ENCODE measurements at regions not wholly inside any gene's neighbourhood (a gene's known extent, or its start where the extent isn't known, plus 50 kb on each side); places are given as distances from the start of the nearest gene placed in this dataset.

GRCh38 chr6:120700001-120700400 is 634.3 kb downstream of the TBC1D32 start:
- TF ChIP-seq POLR2A (IDR thresholded peaks at IDR 0.05; ENCODE audit: control extremely low read depth in 1 of 2, low read depth in 2 of 2, low read length in 2 of 2) (no peak), CTCF (IDR thresholded peaks at IDR 0.05; ENCODE audit: control extremely low read depth in 1 of 3, insufficient read depth in 1 of 3, low read depth in 1 of 3, low read length in 3 of 3) (no peak), GTF2F1 (IDR thresholded peaks at IDR 0.05; ENCODE audit: borderline replicate concordance, low read depth, low read length) (no peak), SP1 (IDR thresholded peaks at IDR 0.05; ENCODE audit: low read depth, low read length) (no peak), SUZ12 (IDR thresholded peaks at IDR 0.05; ENCODE audit: low read length) (no peak), TAF1 (IDR thresholded peaks at IDR 0.05; ENCODE audit: low read depth, low read length) (no peak), EZH2 (IDR thresholded peaks at IDR 0.05; ENCODE audit: low read depth, low read length, severe bottlenecking) (no peak), GABPA (IDR thresholded peaks at IDR 0.05; ENCODE audit: borderline replicate concordance, insufficient read depth, low read length) (no peak), SIX5 (IDR thresholded peaks at IDR 0.05; ENCODE audit: low read depth, low read length) (no peak), SIN3A (conservative IDR thresholded peaks at IDR 0.05 in 1 of 2, IDR thresholded peaks at IDR 0.05 in 1 of 2; ENCODE audit: low read depth in 1 of 2, low read length in 2 of 2) (no peak), BACH1 (IDR thresholded peaks at IDR 0.05; ENCODE audit: low read length) (no peak), CHD2 (IDR thresholded peaks at IDR 0.05; ENCODE audit: low read length) (no peak), YY1 (IDR thresholded peaks at IDR 0.05; ENCODE audit: low read depth, low read length) (no peak), ZNF274 (IDR thresholded peaks at IDR 0.05; ENCODE audit: borderline replicate concordance, extremely low read depth, low read length) (no peak)
